ENCODE measurements at regions not wholly inside any gene's neighbourhood (a gene's known extent, or its start where the extent isn't known, plus 50 kb on each side); places are given as distances from the start of the nearest gene placed in this dataset.

DNA sequence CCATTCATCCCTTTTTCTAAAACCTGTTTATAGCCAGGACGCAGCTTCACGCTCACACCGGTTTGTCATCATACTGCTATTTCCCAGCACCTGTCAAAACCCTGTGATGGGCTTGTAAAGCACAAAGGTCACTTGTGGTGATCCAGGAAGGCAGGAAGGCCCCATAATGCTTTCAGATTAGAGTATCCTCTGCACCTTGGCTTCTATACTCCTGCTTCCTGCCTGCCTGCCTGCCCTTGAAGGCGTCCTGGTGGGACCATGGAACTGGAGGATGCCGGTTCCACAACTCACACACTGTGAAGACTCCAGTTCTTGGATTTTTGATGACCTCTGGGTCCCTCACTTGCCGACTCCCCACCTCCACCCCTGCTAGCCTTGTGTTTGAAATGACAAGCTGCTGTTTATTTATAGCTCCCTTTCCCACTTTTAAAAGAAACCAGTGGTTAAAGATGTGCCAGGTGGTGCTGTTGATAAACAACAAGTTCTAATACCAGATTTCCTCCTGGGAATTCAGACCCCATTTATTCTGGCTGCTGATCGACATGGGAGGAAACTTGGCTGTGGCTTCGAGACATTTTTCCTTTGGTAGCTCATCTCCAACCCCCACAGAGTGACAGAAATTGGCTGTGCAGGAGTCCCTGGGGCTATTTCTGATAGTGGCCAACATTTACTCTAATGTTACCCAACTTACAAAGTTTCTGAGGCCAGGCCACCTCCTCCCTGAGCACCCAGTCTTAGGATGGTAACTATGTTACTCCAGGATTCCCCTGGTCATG, 211.5 kb downstream of the KDR start:
- no peak for DNase-seq
- H3K9me3 ChIP-seq (ENCODE audit: control insufficient read depth, low read length) = no peaks in the 10 kb centered on the region
- Mint-ChIP-seq H3K4me1 (peaks cover 13% of the 10 kb centered on the region), H3K27me3 (ENCODE audit: insufficient read depth) (no peaks in the 10 kb centered on the region), H3K27ac (no peak overlapping the region), H3K9me3 (no peaks in the 10 kb centered on the region), H3K36me3 (ENCODE audit: low read depth) (no peaks in the 10 kb centered on the region), H3K4me3 (no peak overlapping the region)
- no peaks in the 10 kb centered on the region for H3K27me3 ChIP-seq (ENCODE audit: control insufficient read depth, insufficient read depth, low read length, poor library complexity, severe bottlenecking)
- no peak overlapping the region for H3K4me3 ChIP-seq (ENCODE audit: low read length)
- TF ChIP-seq, protein P1, sequence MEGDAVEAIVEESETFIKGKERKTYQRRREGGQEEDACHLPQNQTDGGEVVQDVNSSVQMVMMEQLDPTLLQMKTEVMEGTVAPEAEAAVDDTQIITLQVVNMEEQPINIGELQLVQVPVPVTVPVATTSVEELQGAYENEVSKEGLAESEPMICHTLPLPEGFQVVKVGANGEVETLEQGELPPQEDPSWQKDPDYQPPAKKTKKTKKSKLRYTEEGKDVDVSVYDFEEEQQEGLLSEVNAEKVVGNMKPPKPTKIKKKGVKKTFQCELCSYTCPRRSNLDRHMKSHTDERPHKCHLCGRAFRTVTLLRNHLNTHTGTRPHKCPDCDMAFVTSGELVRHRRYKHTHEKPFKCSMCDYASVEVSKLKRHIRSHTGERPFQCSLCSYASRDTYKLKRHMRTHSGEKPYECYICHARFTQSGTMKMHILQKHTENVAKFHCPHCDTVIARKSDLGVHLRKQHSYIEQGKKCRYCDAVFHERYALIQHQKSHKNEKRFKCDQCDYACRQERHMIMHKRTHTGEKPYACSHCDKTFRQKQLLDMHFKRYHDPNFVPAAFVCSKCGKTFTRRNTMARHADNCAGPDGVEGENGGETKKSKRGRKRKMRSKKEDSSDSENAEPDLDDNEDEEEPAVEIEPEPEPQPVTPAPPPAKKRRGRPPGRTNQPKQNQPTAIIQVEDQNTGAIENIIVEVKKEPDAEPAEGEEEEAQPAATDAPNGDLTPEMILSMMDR (conservative IDR thresholded peaks at IDR 0.05) = no peak
- no peaks in the 10 kb centered on the region for H3K4me1 ChIP-seq (ENCODE audit: control insufficient read depth, insufficient read depth, low read length)
- H3K27ac ChIP-seq (ENCODE audit: low read depth, low read length) = no peak overlapping the region
- H3K36me3 ChIP-seq (ENCODE audit: control insufficient read depth, insufficient read depth, low read length) = no peaks in the 10 kb centered on the region
- no peak overlapping the region for H3K9ac ChIP-seq (ENCODE audit: extremely low read depth, low read length, poor library complexity, severe bottlenecking)
- WGBS, 2 experiments (ENCODE audit: insufficient coverage in 1 of 2, insufficient read length in 1 of 2) = 91 to 96% methylated on average over 7 to 8 of the region's 8 CpGs

- H3K9ac ChIP-seq (ENCODE audit: extremely low read depth, low read length, poor library complexity, severe bottlenecking) = no peak overlapping the region
- DNase-seq = no peak
- H3K27me3 ChIP-seq (ENCODE audit: control insufficient read depth, insufficient read depth, low read length, poor library complexity, severe bottlenecking) = no peaks in the 10 kb centered on the region
- peaks cover 6% of the 10 kb centered on the region for H3K9me3 ChIP-seq (ENCODE audit: control insufficient read depth, low read length)
- TF ChIP-seq, protein P1 (conservative IDR thresholded peaks at IDR 0.05) = no peak
- no peak overlapping the region for H3K27ac ChIP-seq (ENCODE audit: low read depth, low read length)
- H3K4me3 ChIP-seq (ENCODE audit: low read length) = no peak overlapping the region
- H3K4me3 Mint-ChIP-seq = no peak overlapping the region
- no peak overlapping the region for H3K27ac Mint-ChIP-seq
- peaks cover 14% of the 10 kb centered on the region for H3K9me3 Mint-ChIP-seq
- H3K36me3 Mint-ChIP-seq (ENCODE audit: low read depth) = no peaks in the 10 kb centered on the region
- H3K4me1 Mint-ChIP-seq = peaks cover 10% of the 10 kb centered on the region
- WGBS, 2 experiments (ENCODE audit: insufficient coverage in 1 of 2, insufficient read length in 1 of 2) = 82 to 99% methylated on average over 3 of the region's 3 CpGs
- H3K27me3 Mint-ChIP-seq (ENCODE audit: insufficient read depth) = no peaks in the 10 kb centered on the region
- no peaks in the 10 kb centered on the region for H3K4me1 ChIP-seq (ENCODE audit: control insufficient read depth, insufficient read depth, low read length)
- no peaks in the 10 kb centered on the region for H3K36me3 ChIP-seq (ENCODE audit: control insufficient read depth, insufficient read depth, low read length)
Measured at GRCh38 chr4:54912155-54912554, 213.2 kb downstream of the KDR start.

DNA sequence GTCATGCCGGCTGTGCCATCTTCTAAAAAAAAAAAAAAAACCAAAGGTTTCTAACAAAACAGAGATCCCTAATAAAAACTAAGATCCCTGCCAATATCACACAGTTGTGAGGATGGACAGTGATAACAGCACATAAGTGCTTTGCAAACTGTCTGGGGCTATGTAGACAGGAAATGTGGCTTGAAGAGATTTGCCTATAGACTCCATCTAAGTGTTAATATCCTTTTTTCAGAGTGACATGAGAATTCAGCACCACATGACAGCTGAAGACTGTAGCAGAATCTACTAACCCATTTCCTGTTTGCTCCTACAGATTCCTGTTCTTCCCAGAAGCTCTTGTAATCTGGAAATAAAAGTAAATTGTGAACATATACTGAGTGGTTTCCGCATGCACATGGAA, 215.4 kb downstream of the KDR start:
- no peak overlapping the region for H3K4me3 Mint-ChIP-seq
- Histone ChIP-seq H3K27me3 (ENCODE audit: control insufficient read depth, insufficient read depth, low read length, poor library complexity, severe bottlenecking) (no peaks in the 10 kb centered on the region), H3K9ac (ENCODE audit: extremely low read depth, low read length, poor library complexity, severe bottlenecking) (no peak overlapping the region), H3K4me3 (ENCODE audit: low read length) (no peak overlapping the region), H3K36me3 (ENCODE audit: control insufficient read depth, insufficient read depth, low read length) (no peaks in the 10 kb centered on the region), H3K9me3 (ENCODE audit: control insufficient read depth, low read length) (peaks cover 6% of the 10 kb centered on the region), H3K27ac (ENCODE audit: low read depth, low read length) (no peak overlapping the region), H3K4me1 (ENCODE audit: control insufficient read depth, insufficient read depth, low read length) (no peaks in the 10 kb centered on the region)
- no peak for DNase-seq
- H3K27me3 Mint-ChIP-seq (ENCODE audit: insufficient read depth) = no peaks in the 10 kb centered on the region
- TF ChIP-seq, protein P1 (conservative IDR thresholded peaks at IDR 0.05) = no peak
- H3K9me3 Mint-ChIP-seq = peaks cover 14% of the 10 kb centered on the region
- WGBS, 2 experiments (ENCODE audit: insufficient coverage in 1 of 2, insufficient read length in 1 of 2) = 99 to 100% methylated on average over 1 to 2 of the region's 2 CpGs
- peaks cover 10% of the 10 kb centered on the region for H3K4me1 Mint-ChIP-seq
- no peak overlapping the region for H3K27ac Mint-ChIP-seq
- H3K36me3 Mint-ChIP-seq (ENCODE audit: low read depth) = no peaks in the 10 kb centered on the region

All from endodermal cell (in vitro differentiated cells).